ENCODE measurements at regions not wholly inside any gene's neighbourhood (a gene's known extent, or its start where the extent isn't known, plus 50 kb on each side); places are given as distances from the start of the nearest gene placed in this dataset.

DNA sequence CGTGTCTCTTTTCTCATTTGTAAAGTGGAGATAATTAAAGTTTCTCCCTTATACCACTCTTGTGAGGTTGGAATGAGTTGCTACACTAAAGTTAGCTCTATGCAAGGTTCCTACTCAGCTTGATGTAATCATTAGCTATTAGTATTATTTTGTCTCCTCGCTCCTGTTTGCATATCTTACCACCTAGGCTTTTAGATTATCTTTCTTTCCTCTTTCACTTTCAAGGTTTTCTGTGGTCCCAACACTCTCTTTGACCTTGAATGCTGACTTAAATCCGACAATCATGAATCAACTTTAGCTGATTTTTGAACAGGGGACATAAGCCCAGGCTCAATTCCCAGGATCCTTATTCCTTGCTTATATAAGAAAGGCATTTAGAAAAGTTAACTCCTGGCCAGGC, 769.7 kb upstream of the GRM7 start:
- Histone ChIP-seq H3K36me3 (ENCODE audit: insufficient read depth, low read length) (no peaks in the 10 kb centered on the region), H4K20me1 (ENCODE audit: insufficient read depth, low read length) (no peaks in the 10 kb centered on the region), H3K9me2 (ENCODE audit: insufficient read depth, low read length) (no peaks in the 10 kb centered on the region), H3K4me1 (ENCODE audit: insufficient read depth, low read length, poor library complexity, severe bottlenecking) (no peaks in the 10 kb centered on the region), H3K4me2 (ENCODE audit: low read length) (no peak overlapping the region), H3K79me2 (ENCODE audit: insufficient read depth, low read depth, low read length) (no peaks in the 10 kb centered on the region), H3K9me3 (ENCODE audit: low read length) (no peaks in the 10 kb centered on the region), H2AFZ (ENCODE audit: low read length) (no peak overlapping the region), H3K27ac (ENCODE audit: low read depth, low read length, poor library complexity, severe bottlenecking) (no peak overlapping the region), H3K4me3 (ENCODE audit: low read depth, low read length, poor library complexity, severe bottlenecking) (no peak overlapping the region)
- TF ChIP-seq, protein P1, sequence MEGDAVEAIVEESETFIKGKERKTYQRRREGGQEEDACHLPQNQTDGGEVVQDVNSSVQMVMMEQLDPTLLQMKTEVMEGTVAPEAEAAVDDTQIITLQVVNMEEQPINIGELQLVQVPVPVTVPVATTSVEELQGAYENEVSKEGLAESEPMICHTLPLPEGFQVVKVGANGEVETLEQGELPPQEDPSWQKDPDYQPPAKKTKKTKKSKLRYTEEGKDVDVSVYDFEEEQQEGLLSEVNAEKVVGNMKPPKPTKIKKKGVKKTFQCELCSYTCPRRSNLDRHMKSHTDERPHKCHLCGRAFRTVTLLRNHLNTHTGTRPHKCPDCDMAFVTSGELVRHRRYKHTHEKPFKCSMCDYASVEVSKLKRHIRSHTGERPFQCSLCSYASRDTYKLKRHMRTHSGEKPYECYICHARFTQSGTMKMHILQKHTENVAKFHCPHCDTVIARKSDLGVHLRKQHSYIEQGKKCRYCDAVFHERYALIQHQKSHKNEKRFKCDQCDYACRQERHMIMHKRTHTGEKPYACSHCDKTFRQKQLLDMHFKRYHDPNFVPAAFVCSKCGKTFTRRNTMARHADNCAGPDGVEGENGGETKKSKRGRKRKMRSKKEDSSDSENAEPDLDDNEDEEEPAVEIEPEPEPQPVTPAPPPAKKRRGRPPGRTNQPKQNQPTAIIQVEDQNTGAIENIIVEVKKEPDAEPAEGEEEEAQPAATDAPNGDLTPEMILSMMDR (conservative IDR thresholded peaks at IDR 0.05; ENCODE audit: low read length) = no peak
- TF ChIP-seq EZH2phosphoT487 (IDR thresholded peaks at IDR 0.05; ENCODE audit: borderline replicate concordance, low read depth, low read length) = no peak
- ChIA-PET POLR2A (interaction anchor here (0.7 kb wide), 1 partner anchor 193 kb away, joined by 4 read pairs; no protein-coding TSS in a partner anchor), CTCF (ENCODE audit: unreplicated experiment) (no interaction called here)
- DNase-seq (ENCODE audit: low spot score) = no peak
- no TSS peak for BruUV-seq (replicated peaks)
- intact Hi-C loops (cut with micrococcal nuclease; ENCODE audit: unreplicated experiment) = no loop called here

DNA sequence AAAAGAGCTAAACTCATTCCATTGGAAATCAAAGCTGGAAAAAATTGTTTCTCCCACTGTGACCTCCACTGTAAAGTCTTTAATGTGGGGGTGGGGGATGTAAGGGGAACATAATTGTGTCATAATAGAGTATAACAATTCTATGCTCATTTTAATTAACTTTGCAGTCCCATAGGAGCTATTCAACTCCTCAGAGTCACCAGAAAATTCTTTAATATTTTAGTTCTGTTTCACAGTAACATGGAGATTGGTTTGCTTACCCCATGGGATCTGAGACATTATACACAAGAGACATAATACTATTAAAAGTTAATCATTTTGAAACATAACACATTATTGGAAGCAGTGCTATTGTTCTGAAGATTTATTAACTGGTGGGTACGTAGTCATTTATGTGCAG, 765.9 kb upstream of the GRM7 start:
- no peaks in the 10 kb centered on the region for H3K36me3 ChIP-seq (ENCODE audit: insufficient read depth, low read length)
- H3K9me3 ChIP-seq (ENCODE audit: low read length) = no peaks in the 10 kb centered on the region
- no TSS peak for BruUV-seq (replicated peaks)
- no peaks in the 10 kb centered on the region for H3K4me1 ChIP-seq (ENCODE audit: insufficient read depth, low read length, poor library complexity, severe bottlenecking)
- H3K4me3 ChIP-seq (ENCODE audit: low read depth, low read length, poor library complexity, severe bottlenecking) = no peak overlapping the region
- ChIA-PET POLR2A (interaction anchor here (0.9 kb wide), 1 partner anchor 25 kb away, joined by 3 read pairs; no protein-coding TSS in a partner anchor), CTCF (ENCODE audit: unreplicated experiment) (no interaction called here)
- H3K79me2 ChIP-seq (ENCODE audit: insufficient read depth, low read depth, low read length) = no peaks in the 10 kb centered on the region
- no peak for DNase-seq (ENCODE audit: low spot score)
- H3K27ac ChIP-seq (ENCODE audit: low read depth, low read length, poor library complexity, severe bottlenecking) = no peak overlapping the region
- no peak overlapping the region for H2AFZ ChIP-seq (ENCODE audit: low read length)
- intact Hi-C loops (cut with micrococcal nuclease; ENCODE audit: unreplicated experiment) = no loop called here
- no peak for TF ChIP-seq EZH2phosphoT487 (IDR thresholded peaks at IDR 0.05; ENCODE audit: borderline replicate concordance, low read depth, low read length)
- TF ChIP-seq, protein P1 (conservative IDR thresholded peaks at IDR 0.05; ENCODE audit: low read length) = no peak
- no peaks in the 10 kb centered on the region for H4K20me1 ChIP-seq (ENCODE audit: insufficient read depth, low read length)
- H3K4me2 ChIP-seq (ENCODE audit: low read length) = no peak overlapping the region
- no peaks in the 10 kb centered on the region for H3K9me2 ChIP-seq (ENCODE audit: insufficient read depth, low read length)

DNA sequence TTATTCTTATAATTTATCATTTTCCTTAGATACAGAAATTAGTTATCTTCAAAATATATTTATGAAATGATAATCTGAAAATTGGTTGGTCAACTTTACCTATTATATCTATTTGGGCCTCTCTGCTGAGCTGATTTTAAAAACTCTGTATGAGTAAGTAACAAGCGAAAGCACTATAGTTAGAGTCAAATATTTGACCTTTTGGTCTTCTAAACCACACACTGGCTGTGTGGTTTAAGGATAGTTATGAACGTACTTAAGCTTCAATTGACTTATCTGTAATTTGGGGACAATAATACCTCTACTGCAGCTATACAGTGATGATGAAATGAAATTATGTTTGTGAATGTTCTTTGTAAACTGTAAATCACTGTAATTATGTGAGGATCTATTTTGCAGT, 763.9 kb upstream of the GRM7 start:
- no peaks in the 10 kb centered on the region for H3K36me3 ChIP-seq (ENCODE audit: insufficient read depth, low read length)
- no peak overlapping the region for H3K4me3 ChIP-seq (ENCODE audit: low read depth, low read length, poor library complexity, severe bottlenecking)
- TF ChIP-seq, protein P1 (conservative IDR thresholded peaks at IDR 0.05; ENCODE audit: low read length) = no peak
- TF ChIP-seq EZH2phosphoT487 (IDR thresholded peaks at IDR 0.05; ENCODE audit: borderline replicate concordance, low read depth, low read length) = no peak
- ChIA-PET CTCF (ENCODE audit: unreplicated experiment) (interaction anchor here (0.5 kb wide), 1 partner anchor 824 kb away, joined by 5 read pairs; no protein-coding TSS in a partner anchor), POLR2A (no interaction called here)
- no peak for DNase-seq (ENCODE audit: low spot score)
- no peaks in the 10 kb centered on the region for H3K79me2 ChIP-seq (ENCODE audit: insufficient read depth, low read depth, low read length)
- no peak overlapping the region for H3K4me2 ChIP-seq (ENCODE audit: low read length)
- H3K9me2 ChIP-seq (ENCODE audit: insufficient read depth, low read length) = no peaks in the 10 kb centered on the region
- H2AFZ ChIP-seq (ENCODE audit: low read length) = no peak overlapping the region
- intact Hi-C loops (cut with micrococcal nuclease; ENCODE audit: unreplicated experiment) = no loop called here
- H3K9me3 ChIP-seq (ENCODE audit: low read length) = no peaks in the 10 kb centered on the region
- H3K27ac ChIP-seq (ENCODE audit: low read depth, low read length, poor library complexity, severe bottlenecking) = no peak overlapping the region
- no peaks in the 10 kb centered on the region for H3K4me1 ChIP-seq (ENCODE audit: insufficient read depth, low read length, poor library complexity, severe bottlenecking)
- no peaks in the 10 kb centered on the region for H4K20me1 ChIP-seq (ENCODE audit: insufficient read depth, low read length)
- BruUV-seq (replicated peaks) = no TSS peak

Measured in OCI-LY7 (cell line).